Peyer's patch (tissue), 4 donors: ENCODE measurements at regions not wholly inside any gene's neighbourhood (a gene's known extent, or its start where the extent isn't known, plus 50 kb on each side); places are given as distances from the start of the nearest gene placed in this dataset.

Source experiments
- POLR2A ChIP-seq, 2 donors: fragments of 450-650 bp; IDR thresholded peaks; one replicate each; pipeline ENCODE4 v1.5.1; 2017; ENCODE audit warnings: antibody characterized with exemption in 2 of 2, mild to moderate bottlenecking in 2 of 2, moderate library complexity in 2 of 2
- TF ChIP-seq, protein P1 (sequence below), 6 experiments: fragments of 450-650 bp in 4 of 6; fragments of 200-600 bp in 2 of 6; sonication (generic) in 1 of 6; IDR thresholded peaks; one replicate each; pipeline ENCODE4 v1.5.1; 2017 to 2019; ENCODE audit warnings: antibody characterized with exemption in 6 of 6, mild to moderate bottlenecking in 3 of 6, moderate library complexity in 1 of 6

DNA sequence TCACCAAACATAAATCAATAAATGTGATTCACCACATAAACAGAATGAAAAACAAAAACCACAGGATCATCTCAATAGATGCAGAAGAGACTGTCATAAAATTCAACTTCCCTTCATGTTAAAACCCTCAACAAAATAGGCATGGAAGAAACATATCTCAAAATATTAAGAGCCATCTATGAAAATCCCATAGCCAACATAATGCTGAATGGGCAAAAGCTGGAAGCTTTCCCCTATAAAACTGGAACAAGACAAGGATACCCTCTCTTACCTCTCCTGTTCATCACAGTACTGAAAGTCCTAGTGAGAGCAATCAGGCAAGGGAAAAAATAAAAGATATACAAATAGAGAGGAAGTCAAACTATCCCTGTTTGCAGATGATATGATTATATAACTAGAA lies 806.1 kb upstream of the MIR17HG start:
- TF ChIP-seq, protein P1, sequence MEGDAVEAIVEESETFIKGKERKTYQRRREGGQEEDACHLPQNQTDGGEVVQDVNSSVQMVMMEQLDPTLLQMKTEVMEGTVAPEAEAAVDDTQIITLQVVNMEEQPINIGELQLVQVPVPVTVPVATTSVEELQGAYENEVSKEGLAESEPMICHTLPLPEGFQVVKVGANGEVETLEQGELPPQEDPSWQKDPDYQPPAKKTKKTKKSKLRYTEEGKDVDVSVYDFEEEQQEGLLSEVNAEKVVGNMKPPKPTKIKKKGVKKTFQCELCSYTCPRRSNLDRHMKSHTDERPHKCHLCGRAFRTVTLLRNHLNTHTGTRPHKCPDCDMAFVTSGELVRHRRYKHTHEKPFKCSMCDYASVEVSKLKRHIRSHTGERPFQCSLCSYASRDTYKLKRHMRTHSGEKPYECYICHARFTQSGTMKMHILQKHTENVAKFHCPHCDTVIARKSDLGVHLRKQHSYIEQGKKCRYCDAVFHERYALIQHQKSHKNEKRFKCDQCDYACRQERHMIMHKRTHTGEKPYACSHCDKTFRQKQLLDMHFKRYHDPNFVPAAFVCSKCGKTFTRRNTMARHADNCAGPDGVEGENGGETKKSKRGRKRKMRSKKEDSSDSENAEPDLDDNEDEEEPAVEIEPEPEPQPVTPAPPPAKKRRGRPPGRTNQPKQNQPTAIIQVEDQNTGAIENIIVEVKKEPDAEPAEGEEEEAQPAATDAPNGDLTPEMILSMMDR (IDR thresholded peaks at IDR 0.05), result no peak
- TF ChIP-seq POLR2A (IDR thresholded peaks at IDR 0.05), result no peak
